ENCODE measurements at regions not wholly inside any gene's neighbourhood (a gene's known extent, or its start where the extent isn't known, plus 50 kb on each side); places are given as distances from the start of the nearest gene placed in this dataset.
"Not testable (repeated sequence)": the region's sequence is repeated elsewhere in the genome, so short reads cannot be mapped to it uniquely, and the experiment has no call there.

DNA sequence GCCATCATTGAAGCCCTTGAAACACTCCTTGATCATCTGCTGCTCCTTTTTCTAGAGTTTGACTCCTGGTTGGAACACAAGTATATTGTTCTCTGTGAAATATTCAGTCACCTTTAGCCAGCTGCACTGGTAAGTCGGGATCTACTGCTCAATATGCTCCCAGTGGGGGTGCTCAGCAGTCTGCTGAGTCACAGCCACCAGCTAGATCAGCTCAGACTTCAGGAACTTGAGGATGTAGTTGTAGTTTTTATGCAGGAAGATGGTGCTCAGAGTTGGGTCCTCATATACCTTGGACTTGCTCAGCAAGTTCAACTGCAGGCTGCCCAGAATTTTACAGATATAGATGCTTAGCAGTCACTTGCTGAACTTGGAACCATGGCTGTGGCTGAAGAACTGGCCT is 202.5 kb upstream of the RPL34 start:
- H3K4me3 ChIP-seq (ENCODE audit: low read depth, low read length): no peak overlapping the region
- peak; percentile 4 for DNase-seq (ENCODE audit: low read depth)
- TF ChIP-seq, protein P1, sequence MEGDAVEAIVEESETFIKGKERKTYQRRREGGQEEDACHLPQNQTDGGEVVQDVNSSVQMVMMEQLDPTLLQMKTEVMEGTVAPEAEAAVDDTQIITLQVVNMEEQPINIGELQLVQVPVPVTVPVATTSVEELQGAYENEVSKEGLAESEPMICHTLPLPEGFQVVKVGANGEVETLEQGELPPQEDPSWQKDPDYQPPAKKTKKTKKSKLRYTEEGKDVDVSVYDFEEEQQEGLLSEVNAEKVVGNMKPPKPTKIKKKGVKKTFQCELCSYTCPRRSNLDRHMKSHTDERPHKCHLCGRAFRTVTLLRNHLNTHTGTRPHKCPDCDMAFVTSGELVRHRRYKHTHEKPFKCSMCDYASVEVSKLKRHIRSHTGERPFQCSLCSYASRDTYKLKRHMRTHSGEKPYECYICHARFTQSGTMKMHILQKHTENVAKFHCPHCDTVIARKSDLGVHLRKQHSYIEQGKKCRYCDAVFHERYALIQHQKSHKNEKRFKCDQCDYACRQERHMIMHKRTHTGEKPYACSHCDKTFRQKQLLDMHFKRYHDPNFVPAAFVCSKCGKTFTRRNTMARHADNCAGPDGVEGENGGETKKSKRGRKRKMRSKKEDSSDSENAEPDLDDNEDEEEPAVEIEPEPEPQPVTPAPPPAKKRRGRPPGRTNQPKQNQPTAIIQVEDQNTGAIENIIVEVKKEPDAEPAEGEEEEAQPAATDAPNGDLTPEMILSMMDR (IDR thresholded peaks at IDR 0.05; ENCODE audit: low read depth, low read length): no peak
- TF ChIP-seq, protein P2, sequence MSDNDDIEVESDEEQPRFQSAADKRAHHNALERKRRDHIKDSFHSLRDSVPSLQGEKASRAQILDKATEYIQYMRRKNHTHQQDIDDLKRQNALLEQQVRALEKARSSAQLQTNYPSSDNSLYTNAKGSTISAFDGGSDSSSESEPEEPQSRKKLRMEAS (IDR thresholded peaks at IDR 0.05; ENCODE audit: low read depth, low read length): no peak
- TF ChIP-seq MYC (IDR thresholded peaks at IDR 0.05; ENCODE audit: low read depth, low read length): no peak
- TF ChIP-seq POLR2A (IDR thresholded peaks at IDR 0.05; ENCODE audit: extremely low read depth, insufficient read length): no peak

DNA sequence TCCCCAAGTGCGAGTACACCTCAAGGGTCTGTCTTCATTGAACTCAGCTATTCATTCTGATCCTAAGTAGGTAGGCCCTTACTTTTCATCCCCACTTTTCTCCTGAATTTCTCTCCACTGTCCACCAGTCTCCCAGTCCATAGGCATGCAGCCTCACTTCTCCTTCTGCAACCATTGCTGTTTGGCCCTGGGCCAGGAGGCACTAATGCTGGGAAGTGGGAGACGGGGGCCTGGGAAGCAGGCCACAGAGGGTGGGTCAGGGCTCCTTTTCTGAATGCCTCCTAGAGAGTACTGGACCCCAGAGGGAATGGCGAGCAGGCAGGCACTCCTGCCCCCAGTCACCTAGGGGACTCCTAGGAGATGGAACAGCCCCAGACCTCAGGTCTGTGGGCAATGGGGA is 203.5 kb upstream of the RPL34 start:
- no peak overlapping the region for H3K4me3 ChIP-seq (ENCODE audit: low read depth, low read length)
- TF ChIP-seq MYC (IDR thresholded peaks at IDR 0.05; ENCODE audit: low read depth, low read length): no peak
- TF ChIP-seq, protein P1 (IDR thresholded peaks at IDR 0.05; ENCODE audit: low read depth, low read length): no peak
- TF ChIP-seq, protein P2 (IDR thresholded peaks at IDR 0.05; ENCODE audit: low read depth, low read length): no peak
- DNase-seq (ENCODE audit: low read depth): no peak

DNA sequence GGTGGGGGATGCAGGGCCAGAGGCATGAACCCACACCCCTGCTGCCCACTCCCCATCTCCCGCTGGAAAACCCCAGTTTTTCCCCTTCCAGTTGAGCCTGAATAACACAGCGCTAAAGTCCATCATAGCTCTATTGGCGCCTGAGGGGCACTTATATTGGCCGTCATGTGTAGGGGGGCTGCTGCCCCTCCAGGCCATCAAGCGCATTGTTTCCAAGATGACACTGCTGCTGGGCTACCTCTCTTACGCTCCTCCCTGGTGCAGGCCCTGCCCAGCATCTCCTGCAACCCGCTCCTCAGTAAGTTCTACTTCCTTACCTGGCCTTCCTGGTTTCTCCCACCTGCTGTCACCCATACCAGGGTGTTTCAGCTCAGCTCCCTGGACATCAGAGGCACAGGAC is 205.0 kb upstream of the RPL34 start:
- TF ChIP-seq, protein P1 (IDR thresholded peaks at IDR 0.05; ENCODE audit: low read depth, low read length): no peak
- TF ChIP-seq MYC (IDR thresholded peaks at IDR 0.05; ENCODE audit: low read depth, low read length) (no peak), POLR2A (IDR thresholded peaks at IDR 0.05; ENCODE audit: extremely low read depth, insufficient read length) (no peak)
- TF ChIP-seq, protein P2 (IDR thresholded peaks at IDR 0.05; ENCODE audit: low read depth, low read length): no peak
- DNase-seq (ENCODE audit: low read depth): no peak
- no peak overlapping the region for H3K4me3 ChIP-seq (ENCODE audit: low read depth, low read length)

DNA sequence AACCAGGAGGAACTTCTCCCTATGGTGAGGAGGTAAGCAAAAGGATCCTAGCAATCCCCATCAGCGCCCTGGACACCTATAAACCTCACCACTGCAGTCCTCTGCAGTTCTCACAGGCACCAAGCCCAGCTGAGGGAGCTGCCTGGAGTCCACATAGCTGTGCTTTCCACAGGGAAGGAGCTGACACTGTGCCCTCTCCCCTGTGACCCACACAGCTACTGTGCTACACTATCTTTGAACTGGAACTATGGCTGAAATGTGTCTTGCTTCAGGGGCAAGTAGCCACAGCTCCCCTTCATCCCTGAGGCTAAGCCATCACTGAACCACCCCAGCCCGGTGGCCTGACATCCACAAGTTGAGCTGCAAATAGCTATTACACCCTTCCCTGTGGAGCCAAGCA is 208.5 kb upstream of the RPL34 start:
- DNase-seq (ENCODE audit: low read depth): no peak
- TF ChIP-seq, protein P1 (IDR thresholded peaks at IDR 0.05; ENCODE audit: low read depth, low read length): no peak
- TF ChIP-seq MYC (IDR thresholded peaks at IDR 0.05; ENCODE audit: low read depth, low read length) (no peak), POLR2A (IDR thresholded peaks at IDR 0.05; ENCODE audit: extremely low read depth, insufficient read length) (no peak)
- TF ChIP-seq, protein P2 (IDR thresholded peaks at IDR 0.05; ENCODE audit: low read depth, low read length): no peak
- no peak overlapping the region for H3K4me3 ChIP-seq (ENCODE audit: low read depth, low read length)

DNA sequence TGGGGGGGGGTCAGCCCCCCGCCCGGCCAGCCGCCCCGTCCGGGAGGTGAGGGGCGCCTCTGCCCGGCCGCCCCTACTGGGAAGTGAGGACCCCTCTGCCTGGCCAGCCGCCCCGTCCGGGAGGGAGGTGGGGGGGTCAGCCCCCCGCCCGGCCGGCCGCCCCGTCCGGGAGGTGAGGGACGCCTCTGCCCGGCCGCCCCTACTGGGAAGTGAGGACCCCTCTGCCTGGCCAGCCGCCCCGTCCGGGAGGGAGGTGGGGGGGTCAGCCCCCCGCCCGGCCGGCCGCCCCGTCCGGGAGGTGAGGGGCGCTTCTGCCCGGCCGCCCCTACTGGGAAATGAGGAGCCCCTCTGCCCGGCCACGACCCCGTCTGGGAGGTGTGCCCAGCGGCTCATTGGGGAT is 210.7 kb upstream of the RPL34 start:
- not testable (repeated sequence) for DNase-seq (ENCODE audit: low read depth); H3K4me3 ChIP-seq (ENCODE audit: low read depth, low read length)

DNA sequence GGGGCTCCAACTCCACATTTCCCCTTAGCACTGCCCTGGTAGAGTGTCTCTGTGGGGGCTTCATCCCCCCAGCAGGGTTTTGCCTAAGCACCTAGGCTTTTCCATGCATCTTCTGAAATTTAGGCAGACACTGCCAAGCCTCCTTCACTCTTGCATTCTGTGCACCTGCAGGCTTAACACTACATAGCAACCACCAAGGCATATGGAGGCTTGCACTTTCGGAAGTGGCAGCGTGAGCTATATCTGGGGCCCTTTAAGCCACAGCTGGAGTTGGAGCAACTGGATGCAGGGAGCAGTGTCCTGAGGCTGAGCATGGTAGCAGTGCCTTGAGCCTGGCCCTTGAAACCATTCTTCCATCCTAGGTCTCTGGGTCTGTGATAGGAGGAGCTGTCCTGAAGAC is 214.8 kb upstream of the RPL34 start:
- TF ChIP-seq, protein P1 (IDR thresholded peaks at IDR 0.05; ENCODE audit: low read depth, low read length): no peak
- TF ChIP-seq, protein P2 (IDR thresholded peaks at IDR 0.05; ENCODE audit: low read depth, low read length): no peak
- no peak for TF ChIP-seq MYC (IDR thresholded peaks at IDR 0.05; ENCODE audit: low read depth, low read length)
- TF ChIP-seq POLR2A (IDR thresholded peaks at IDR 0.05; ENCODE audit: extremely low read depth, insufficient read length): no peak
- no peak for DNase-seq (ENCODE audit: low read depth)
- no peak overlapping the region for H3K4me3 ChIP-seq (ENCODE audit: low read depth, low read length)

Data from NB4 (cell line).